CD4-positive, alpha-beta T cell (primary cell): ENCODE measurements at regions not wholly inside any gene's neighbourhood (a gene's known extent, or its start where the extent isn't known, plus 50 kb on each side); places are given as distances from the start of the nearest gene placed in this dataset.

ENCODE experiments used
- ATAC-seq: fragments of 200-7000 bp; cut with Tn5 transposase; one replicate; pipeline ENCODE4 v1.10.0; 2022; ENCODE audit warnings: mild to moderate bottlenecking; ENCODE audit not compliant: poor library complexity
- CTCF ChIA-PET: fragments of 350-600 bp; sonication (Branson Sonifier 250); formaldehyde crosslinking; loops from one replicate; lab custom pipeline; 2021; ENCODE audit warnings: antibody characterized with exemption, inconsistent platforms; lab: Charles Lee
- POLR2A ChIA-PET: fragments of 350-600 bp; sonication (Branson Sonifier 250); formaldehyde crosslinking; loops from one replicate; lab custom pipeline; 2021; ENCODE audit warnings: antibody characterized with exemption, inconsistent platforms; lab: Charles Lee
- DNase-seq, 14 experiments: peaks; one replicate each; pipeline ENCODE4 v3.0.0-alpha.2; 2013 to 2020; ENCODE audit warnings: mixed read lengths in 2 of 14
- H3K27ac ChIP-seq, 2 donors: one replicate each; pipeline versions ENCODE4 v1.5.1 to v1.7.0; 2013; ENCODE audit warnings: low read length in 2 of 2, low read depth in 1 of 2, mild to moderate bottlenecking in 1 of 2
- H3K27me3 ChIP-seq, 2 experiments: 1 replicate in 1 of 2; 2 replicates in 1 of 2; pipeline versions ENCODE4 v1.6.1 to v1.7.0; 2013; ENCODE audit warnings: low read length in 2 of 2, control low read depth in 1 of 2, mild to moderate bottlenecking in 1 of 2, moderate library complexity in 1 of 2; ENCODE audit not compliant: insufficient read depth in 2 of 2, control insufficient read depth in 1 of 2
- H3K36me3 ChIP-seq: one replicate; pipeline ENCODE4 v1.6.1; 2013; ENCODE audit warnings: low read length, control low read depth; ENCODE audit not compliant: insufficient read depth
- H3K4me1 ChIP-seq: one replicate; pipeline ENCODE4 v1.6.1; 2013; ENCODE audit warnings: low read length, control low read depth; ENCODE audit not compliant: insufficient read depth
- H3K4me3 ChIP-seq: one replicate; pipeline ENCODE4 v1.5.1; 2013; ENCODE audit warnings: mild to moderate bottlenecking, low read length, moderate library complexity
- H3K9me3 ChIP-seq, 2 experiments: 1 replicate in 1 of 2; 2 replicates in 1 of 2; pipeline versions ENCODE4 v1.6.1 to v1.7.0; 2013; ENCODE audit warnings: low read length in 2 of 2, mild to moderate bottlenecking in 2 of 2, control low read depth in 1 of 2, moderate library complexity in 1 of 2; ENCODE audit not compliant: control insufficient read depth in 1 of 2, insufficient read depth in 1 of 2
- H3K27ac Mint-ChIP-seq: one replicate; pipeline ENCODE4 v1.8.0; 2020; ENCODE audit warnings: mixed read lengths
- H3K27me3 Mint-ChIP-seq: one replicate; pipeline ENCODE4 v1.8.0; 2021; ENCODE audit warnings: mixed read lengths
- H3K36me3 Mint-ChIP-seq: one replicate; pipeline ENCODE4 v1.8.0; 2021; ENCODE audit warnings: low read depth, mixed read lengths
- H3K4me1 Mint-ChIP-seq: one replicate; pipeline ENCODE4 v1.8.0; 2021; ENCODE audit warnings: low read depth, mixed read lengths
- H3K4me3 Mint-ChIP-seq: one replicate; pipeline ENCODE4 v1.8.0; 2020; ENCODE audit warnings: mild to moderate bottlenecking, mixed read lengths
- H3K9me3 Mint-ChIP-seq: one replicate; pipeline ENCODE4 v1.8.0; 2020; ENCODE audit warnings: mixed read lengths
- intact Hi-C, 2 experiments: fragments of 100-400 bp; cut with DNase I in 1 of 2; cut with micrococcal nuclease in 1 of 2; formaldehyde crosslinking; loops; one replicate each; pipeline versions ENCODE4 v1.15.1 to v1.9.0; 2023 to 2025; cut with DNase I, micrococcal nuclease
- TF ChIP-seq, protein P1 (sequence below): fragments of 200-600 bp; IDR thresholded peaks from one replicate; pipeline ENCODE4 v1.8.0; 2022; ENCODE audit warnings: antibody characterized with exemption, mild to moderate bottlenecking

DNA sequence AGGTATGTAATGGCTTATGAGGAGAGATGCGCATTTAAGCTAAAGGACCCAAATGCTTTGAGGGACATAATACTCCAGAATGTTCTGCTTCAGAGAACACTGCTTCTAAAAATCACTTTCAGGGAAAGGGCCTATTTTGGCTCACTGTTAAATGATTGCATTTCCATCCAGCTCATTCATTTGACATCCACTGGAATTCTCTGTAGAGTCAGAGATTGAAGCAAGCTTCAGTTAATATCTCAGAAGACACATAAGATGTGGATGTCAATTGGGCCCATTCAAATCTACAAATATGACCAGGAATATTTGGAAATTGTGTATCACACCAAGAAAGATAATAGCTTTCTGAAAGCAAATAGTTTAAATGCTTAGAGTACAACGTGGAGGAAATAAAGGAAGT is 209.9 kb upstream of the VSTM2A start:
- Mint-ChIP-seq H3K27me3 (no peaks in the 10 kb centered on the region), H3K4me3 (no peak overlapping the region), H3K9me3 (peaks cover 10% of the 10 kb centered on the region), H3K4me1 (no peaks in the 10 kb centered on the region), H3K36me3 (no peaks in the 10 kb centered on the region), H3K27ac (no peak overlapping the region)
- ATAC-seq: no peak
- TF ChIP-seq, protein P1, sequence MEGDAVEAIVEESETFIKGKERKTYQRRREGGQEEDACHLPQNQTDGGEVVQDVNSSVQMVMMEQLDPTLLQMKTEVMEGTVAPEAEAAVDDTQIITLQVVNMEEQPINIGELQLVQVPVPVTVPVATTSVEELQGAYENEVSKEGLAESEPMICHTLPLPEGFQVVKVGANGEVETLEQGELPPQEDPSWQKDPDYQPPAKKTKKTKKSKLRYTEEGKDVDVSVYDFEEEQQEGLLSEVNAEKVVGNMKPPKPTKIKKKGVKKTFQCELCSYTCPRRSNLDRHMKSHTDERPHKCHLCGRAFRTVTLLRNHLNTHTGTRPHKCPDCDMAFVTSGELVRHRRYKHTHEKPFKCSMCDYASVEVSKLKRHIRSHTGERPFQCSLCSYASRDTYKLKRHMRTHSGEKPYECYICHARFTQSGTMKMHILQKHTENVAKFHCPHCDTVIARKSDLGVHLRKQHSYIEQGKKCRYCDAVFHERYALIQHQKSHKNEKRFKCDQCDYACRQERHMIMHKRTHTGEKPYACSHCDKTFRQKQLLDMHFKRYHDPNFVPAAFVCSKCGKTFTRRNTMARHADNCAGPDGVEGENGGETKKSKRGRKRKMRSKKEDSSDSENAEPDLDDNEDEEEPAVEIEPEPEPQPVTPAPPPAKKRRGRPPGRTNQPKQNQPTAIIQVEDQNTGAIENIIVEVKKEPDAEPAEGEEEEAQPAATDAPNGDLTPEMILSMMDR: no peak
- no peak overlapping the region for H3K4me3 ChIP-seq
- no peaks in the 10 kb centered on the region for H3K36me3 ChIP-seq
- peaks cover 4 to 6% of the 10 kb centered on the region in 2 experiments for H3K9me3 ChIP-seq
- no peak overlapping the region for H3K27ac ChIP-seq
- ChIA-PET CTCF (no interaction called here), POLR2A (no interaction called here)
- H3K27me3 ChIP-seq: no peaks in the 10 kb centered on the region
- DNase-seq: no peak
- no peaks in the 10 kb centered on the region for H3K4me1 ChIP-seq
- intact Hi-C loops: loop anchor here (1.0 to 10.0 kb wide), 2 partner anchors 8 to 88 kb away; no protein-coding TSS in a partner anchor

- Mint-ChIP-seq H3K4me1 (no peaks in the 10 kb centered on the region), H3K27me3 (no peaks in the 10 kb centered on the region), H3K9me3 (peaks cover 9% of the 10 kb centered on the region), H3K27ac (no peak overlapping the region), H3K36me3 (no peaks in the 10 kb centered on the region), H3K4me3 (no peak overlapping the region)
- Histone ChIP-seq H3K27ac (no peak overlapping the region), H3K4me3 (no peak overlapping the region), H3K9me3 (peaks cover 4 to 6% of the 10 kb centered on the region in 2 experiments), H3K4me1 (no peaks in the 10 kb centered on the region), H3K27me3 (no peaks in the 10 kb centered on the region), H3K36me3 (no peaks in the 10 kb centered on the region)
- ChIA-PET POLR2A (no interaction called here), CTCF (no interaction called here)
- TF ChIP-seq, protein P1: no peak
- DNase-seq (no peak), ATAC-seq (no peak)
- intact Hi-C loops: loop anchor here in 1 of 2 experiments (10.0 kb wide), 1 partner anchor 89 kb away; no protein-coding TSS in a partner anchor
Measured at GRCh38 chr7:54333952-54334351, 208.2 kb upstream of the VSTM2A start.

- H3K36me3 ChIP-seq: no peaks in the 10 kb centered on the region
- TF ChIP-seq, protein P1: no peak
- Mint-ChIP-seq H3K4me1 (no peaks in the 10 kb centered on the region), H3K36me3 (no peaks in the 10 kb centered on the region), H3K27me3 (no peaks in the 10 kb centered on the region), H3K4me3 (no peak overlapping the region), H3K27ac (no peak overlapping the region), H3K9me3 (peaks cover 7% of the 10 kb centered on the region)
- peaks cover 4 to 12% of the 10 kb centered on the region in 2 experiments for H3K9me3 ChIP-seq
- DNase-seq (no peak), ATAC-seq (no peak)
- H3K27ac ChIP-seq: no peak overlapping the region
- POLR2A ChIA-PET: no interaction called here
- H3K4me3 ChIP-seq: no peak overlapping the region
- no peaks in the 10 kb centered on the region for H3K27me3 ChIP-seq
- no peaks in the 10 kb centered on the region for H3K4me1 ChIP-seq
- intact Hi-C loops: loop anchor here in 1 of 2 experiments (10.0 kb wide), 1 partner anchor 92 kb away; no protein-coding TSS in a partner anchor
- CTCF ChIA-PET: no interaction called here
Measured at GRCh38 chr7:54336800-54337199, 205.4 kb upstream of the VSTM2A start.
